ENCODE measurements at regions not wholly inside any gene's neighbourhood (a gene's known extent, or its start where the extent isn't known, plus 50 kb on each side); places are given as distances from the start of the nearest gene placed in this dataset.

- TF ChIP-seq CTCF (IDR thresholded peaks at IDR 0.05; ENCODE audit: extremely low read depth in 1 of 2, insufficient read depth in 1 of 2, low read depth in 1 of 2, low read length in 2 of 2) = no peak
- no peak for TF ChIP-seq POLR2AphosphoS5 (IDR thresholded peaks at IDR 0.05; ENCODE audit: insufficient read depth, low read depth, low read length)
- no peak for TF ChIP-seq POLR2A (IDR thresholded peaks at IDR 0.05; ENCODE audit: low read depth, low read length)
- TF ChIP-seq MAX (IDR thresholded peaks at IDR 0.05; ENCODE audit: insufficient read depth, insufficient read length) = no peak
These were observed 87.2 kb upstream of the DMRT1 start for GRCh38 chr9:754150-754931.

Data from endothelial cell of umbilical vein (primary cell).